AG09309 (cell line): ENCODE measurements at regions not wholly inside any gene's neighbourhood (a gene's known extent, or its start where the extent isn't known, plus 50 kb on each side); places are given as distances from the start of the nearest gene placed in this dataset.

Experiments
- DNase-seq: peaks from one replicate; pipeline ENCODE4 v3.0.0-alpha.2; 2010; ENCODE audit warnings: low read depth
- H3K4me3 ChIP-seq: 2 replicates; pipeline ENCODE4 v1.5.1; 2011; ENCODE audit warnings: mild to moderate bottlenecking, low read depth, low read length, moderate library complexity; ENCODE audit not compliant: control insufficient read depth
- TF ChIP-seq, protein P1 (sequence below): IDR thresholded peaks from 2 replicates; pipeline ENCODE4 v1.5.1; 2011; ENCODE audit warnings: mild to moderate bottlenecking, low read depth, low read length, inconsistent platforms; ENCODE audit not compliant: insufficient read depth, control insufficient read depth; ENCODE audit errors: missing control alignments

DNA sequence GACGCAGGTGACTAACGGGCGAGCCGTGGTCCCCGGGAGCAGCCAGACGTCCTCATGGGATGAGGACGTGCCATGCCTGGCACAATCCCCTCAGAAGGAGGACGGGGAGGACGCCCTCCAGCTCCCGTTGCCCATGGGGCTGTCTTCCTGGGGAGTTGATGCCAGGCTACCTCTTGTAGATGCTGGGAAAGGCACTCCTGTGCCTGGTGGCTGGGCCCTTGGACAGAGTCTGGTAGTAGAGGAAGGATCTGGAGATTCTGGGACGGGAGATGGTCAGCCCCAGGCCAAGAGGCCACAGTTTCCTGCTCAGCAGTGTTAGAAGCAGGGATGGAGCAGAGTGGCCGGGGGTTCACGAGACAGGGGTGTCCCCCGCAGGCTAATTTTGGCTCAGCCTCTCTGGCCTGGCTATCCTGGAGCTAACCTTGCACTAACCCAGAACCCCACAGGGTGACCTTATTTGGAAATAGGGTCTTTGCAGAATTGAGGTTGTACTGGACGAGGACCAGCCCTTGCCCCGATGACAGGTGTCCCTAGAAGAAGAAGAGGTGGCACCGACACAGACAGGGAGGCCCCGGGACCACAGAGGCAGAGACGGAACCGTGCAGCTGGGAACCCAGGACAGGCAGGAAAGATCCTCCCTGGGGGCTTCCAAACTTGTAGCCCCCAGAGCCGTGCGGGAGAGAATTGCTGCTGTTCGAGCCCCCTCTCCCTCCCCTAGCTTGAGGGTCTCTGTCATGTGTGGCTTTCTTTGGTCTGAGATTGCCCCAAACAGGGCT lies 50.1 kb upstream of the ADRA2C start:
- TF ChIP-seq, protein P1, sequence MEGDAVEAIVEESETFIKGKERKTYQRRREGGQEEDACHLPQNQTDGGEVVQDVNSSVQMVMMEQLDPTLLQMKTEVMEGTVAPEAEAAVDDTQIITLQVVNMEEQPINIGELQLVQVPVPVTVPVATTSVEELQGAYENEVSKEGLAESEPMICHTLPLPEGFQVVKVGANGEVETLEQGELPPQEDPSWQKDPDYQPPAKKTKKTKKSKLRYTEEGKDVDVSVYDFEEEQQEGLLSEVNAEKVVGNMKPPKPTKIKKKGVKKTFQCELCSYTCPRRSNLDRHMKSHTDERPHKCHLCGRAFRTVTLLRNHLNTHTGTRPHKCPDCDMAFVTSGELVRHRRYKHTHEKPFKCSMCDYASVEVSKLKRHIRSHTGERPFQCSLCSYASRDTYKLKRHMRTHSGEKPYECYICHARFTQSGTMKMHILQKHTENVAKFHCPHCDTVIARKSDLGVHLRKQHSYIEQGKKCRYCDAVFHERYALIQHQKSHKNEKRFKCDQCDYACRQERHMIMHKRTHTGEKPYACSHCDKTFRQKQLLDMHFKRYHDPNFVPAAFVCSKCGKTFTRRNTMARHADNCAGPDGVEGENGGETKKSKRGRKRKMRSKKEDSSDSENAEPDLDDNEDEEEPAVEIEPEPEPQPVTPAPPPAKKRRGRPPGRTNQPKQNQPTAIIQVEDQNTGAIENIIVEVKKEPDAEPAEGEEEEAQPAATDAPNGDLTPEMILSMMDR: no peak
- no peak for DNase-seq
- H3K4me3 ChIP-seq: no peak overlapping the region

DNA sequence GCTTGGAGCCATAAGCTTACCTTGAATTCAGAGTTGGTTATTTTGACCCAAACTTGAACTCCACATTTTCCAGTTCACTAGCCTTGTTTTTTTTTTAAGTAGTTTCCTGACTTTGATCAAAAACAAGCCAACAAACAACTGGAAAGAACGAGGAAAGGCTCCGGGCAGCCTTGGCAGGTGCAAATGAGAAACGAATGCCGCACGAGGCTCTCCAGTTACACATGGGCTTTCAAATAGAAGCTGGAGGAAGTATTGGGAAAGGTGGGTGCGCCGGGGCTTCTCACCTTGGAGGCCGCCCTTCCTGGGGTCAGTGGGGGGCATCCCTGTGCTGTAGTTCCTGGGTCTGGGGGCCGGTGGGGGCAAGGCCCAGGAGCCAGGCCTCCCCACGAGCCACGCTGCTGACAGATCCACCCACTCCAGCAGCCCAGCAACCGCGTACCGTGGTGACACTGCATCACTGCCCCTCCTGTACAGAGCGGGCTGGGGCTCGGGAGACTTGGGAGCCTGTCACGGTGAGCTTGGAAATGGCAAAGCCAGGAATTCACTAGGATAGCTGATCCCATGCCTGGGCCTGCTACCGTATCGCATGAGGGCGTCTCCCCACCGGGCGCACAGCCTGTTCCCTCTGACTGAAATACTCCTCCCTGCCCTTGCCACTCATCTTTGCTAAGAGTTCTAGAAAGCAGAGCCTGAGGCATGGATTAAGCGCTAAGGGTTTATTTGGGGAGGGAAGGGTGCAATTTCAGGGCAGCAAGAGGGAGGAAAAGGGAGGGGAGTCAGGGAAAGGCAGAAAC lies 50.9 kb upstream of the ADRA2C start:
- TF ChIP-seq, protein P1: no peak
- DNase-seq: no peak

DNA sequence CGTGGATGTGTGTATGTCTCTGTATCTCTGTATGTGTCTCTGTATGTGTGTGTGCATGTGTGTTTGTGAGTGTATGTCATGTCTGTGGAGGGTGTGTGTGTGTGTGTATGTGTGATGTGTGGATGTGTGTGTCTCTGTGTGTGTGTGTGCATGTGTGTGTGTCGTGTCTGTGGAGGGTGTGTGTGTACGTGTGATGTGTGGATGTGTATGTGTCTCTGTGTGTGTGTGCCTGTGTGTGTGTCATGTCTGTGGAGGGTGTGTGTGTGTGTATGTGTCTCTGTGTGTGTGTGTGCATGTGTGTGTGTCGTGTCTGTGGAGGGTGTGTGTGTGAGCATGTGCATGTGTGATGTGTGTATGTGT lies 51.6 kb upstream of the ADRA2C start:
- no peak overlapping the region for H3K4me3 ChIP-seq
- TF ChIP-seq, protein P1: no peak

More for the DNA sequence above, 50.9 kb upstream of the ADRA2C start:
- no peak overlapping the region for H3K4me3 ChIP-seq

DNA sequence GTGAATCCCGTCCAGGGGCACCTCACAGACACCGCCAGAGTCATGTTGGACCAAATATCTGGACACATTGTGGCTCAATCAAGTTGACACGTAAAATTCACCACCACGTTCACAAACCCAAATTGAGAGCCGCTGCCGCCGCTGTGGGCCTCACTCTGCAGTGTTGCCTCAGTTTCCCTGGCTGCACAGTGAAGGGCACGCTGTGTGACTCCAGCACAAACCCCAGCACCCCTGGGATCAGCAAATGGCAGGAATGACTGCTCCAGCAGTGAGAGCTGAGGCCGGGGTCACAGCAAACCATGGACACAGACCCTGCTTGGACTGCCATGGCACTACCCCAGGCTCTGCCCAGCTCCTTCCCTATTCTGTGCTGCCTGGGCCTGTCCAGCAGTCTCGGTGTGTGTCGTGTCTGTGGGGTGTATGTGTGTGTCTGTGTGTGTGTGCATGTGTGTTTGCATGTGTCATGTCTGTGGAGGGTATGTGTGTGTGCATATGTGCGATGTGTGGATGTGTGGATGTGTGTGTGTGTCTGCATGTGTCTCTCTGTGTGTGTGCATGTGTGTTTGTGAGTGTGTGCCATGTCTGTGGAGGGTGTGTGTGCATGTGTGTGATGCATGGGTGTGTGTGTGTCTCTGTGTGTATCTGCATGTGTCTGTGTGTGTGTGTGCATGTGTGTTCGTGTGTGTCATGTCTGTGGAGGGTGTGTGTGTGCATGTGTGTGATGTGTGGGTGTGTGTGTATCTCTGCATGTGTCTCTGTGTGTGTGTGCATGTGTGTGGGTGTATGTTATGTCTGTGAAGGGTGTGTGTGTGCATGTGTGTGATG lies 52.2 kb upstream of the ADRA2C start:
- no peak for DNase-seq
- H3K4me3 ChIP-seq: no peak overlapping the region
- TF ChIP-seq, protein P1: no peak

More for the DNA sequence above, 51.6 kb upstream of the ADRA2C start:
- DNase-seq: no peak

DNA sequence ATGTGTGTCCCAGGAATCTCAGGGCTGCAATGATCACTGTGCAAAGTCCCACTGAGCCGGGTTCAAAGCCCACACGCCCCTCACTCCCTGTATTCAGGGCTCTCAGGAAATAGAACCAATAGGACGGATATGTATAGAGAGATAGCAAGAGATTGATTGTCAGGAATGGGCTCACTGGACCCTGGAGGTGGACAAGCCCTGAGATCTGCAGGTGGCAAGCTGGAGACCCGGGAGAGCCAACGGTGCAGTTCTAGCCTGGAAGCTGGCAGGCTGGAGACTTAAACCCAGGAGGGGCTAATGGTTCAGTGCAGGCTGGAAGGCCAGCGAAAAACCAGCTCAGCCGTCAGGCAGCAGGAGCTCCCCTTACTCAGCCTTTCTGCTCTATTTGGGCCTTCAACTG lies 52.8 kb upstream of the ADRA2C start:
- TF ChIP-seq, protein P1: no peak
- no peak overlapping the region for H3K4me3 ChIP-seq
- DNase-seq: no peak

DNA sequence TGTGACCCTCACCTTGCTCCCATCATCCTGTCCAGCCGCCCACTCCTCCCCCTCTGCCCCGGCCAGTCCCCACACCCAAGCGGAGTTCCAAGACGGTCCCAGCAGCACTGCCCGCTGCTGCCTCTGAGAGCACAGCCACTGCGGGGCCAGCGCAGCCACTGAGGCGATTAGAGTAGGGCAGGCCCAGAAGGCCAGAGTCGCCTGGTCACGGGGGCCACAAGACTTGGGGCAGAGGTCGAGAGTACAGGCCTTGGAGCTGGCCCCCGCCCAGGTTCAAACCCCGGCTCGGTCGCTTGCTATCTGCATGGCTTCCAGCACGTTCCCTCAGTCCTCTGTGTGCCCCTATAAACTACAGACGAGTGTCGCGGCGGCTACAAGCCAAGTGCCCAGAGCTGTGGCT lies 53.2 kb upstream of the ADRA2C start:
- H3K4me3 ChIP-seq: no peak overlapping the region
- DNase-seq: no peak
- TF ChIP-seq, protein P1: no peak
